CD14-positive monocyte (primary cell): ENCODE measurements at regions not wholly inside any gene's neighbourhood (a gene's known extent, or its start where the extent isn't known, plus 50 kb on each side); places are given as distances from the start of the nearest gene placed in this dataset.
"Not testable (repeated sequence)": the region's sequence is repeated elsewhere in the genome, so short reads cannot be mapped to it uniquely, and the experiment has no call there.

ENCODE experiments used
- DNase-seq, 3 donors: peaks; one replicate each; pipeline ENCODE4 v3.0.0-alpha.2; 2011 to 2022
- H2AFZ ChIP-seq: 2 replicates; pipeline ENCODE4 v1.6.0; 2012; ENCODE audit warnings: mild to moderate bottlenecking, low read depth, low read length, inconsistent platforms; ENCODE audit not compliant: insufficient read depth, poor library complexity, severe bottlenecking
- H3K27ac ChIP-seq, 2 donors: 1 replicate in 1 of 2; 2 replicates in 1 of 2; pipeline ENCODE4 v1.5.1; 2012 to 2013; ENCODE audit warnings: low read length in 2 of 2, control low read depth in 1 of 2, inconsistent platforms in 1 of 2, low read depth in 1 of 2, mild to moderate bottlenecking in 1 of 2
- H3K27me3 ChIP-seq, 2 donors: one replicate each; pipeline versions ENCODE4 v1.6.0 to v1.6.1; 2011 to 2013; ENCODE audit warnings: low read length in 2 of 2; ENCODE audit not compliant: control insufficient read depth in 2 of 2, insufficient read depth in 2 of 2
- H3K36me3 ChIP-seq, 2 donors: replicated peaks in 1 of 2; 1 replicate in 1 of 2; 2 replicates in 1 of 2; pipeline versions ENCODE4 v1.5.1 to v1.6.1; 2012 to 2013; ENCODE audit warnings: low read length in 2 of 2, control low read depth in 1 of 2, inconsistent platforms in 1 of 2, mild to moderate bottlenecking in 1 of 2; ENCODE audit not compliant: insufficient read depth in 2 of 2, control insufficient read depth in 1 of 2
- H3K4me1 ChIP-seq, 2 donors: 1 replicate in 1 of 2; 2 replicates in 1 of 2; pipeline versions ENCODE4 v1.5.1 to v1.6.1; 2012 to 2013; ENCODE audit warnings: low read length in 2 of 2, control low read depth in 1 of 2, inconsistent platforms in 1 of 2, mild to moderate bottlenecking in 1 of 2, moderate library complexity in 1 of 2; ENCODE audit not compliant: insufficient read depth in 2 of 2, control insufficient read depth in 1 of 2
- H3K4me2 ChIP-seq: replicated peaks from 2 replicates; pipeline ENCODE3; 2012; ENCODE audit warnings: low read length, moderate library complexity, mild to moderate bottlenecking; ENCODE audit not compliant: poor library complexity, severe bottlenecking; ENCODE audit errors: extremely low read depth
- H3K4me3 ChIP-seq, 3 experiments: fragments of 200-600 bp in 1 of 3; sonication (generic) in 1 of 3; replicated peaks in 1 of 3; 1 replicate in 2 of 3; 2 replicates in 1 of 3; pipeline ENCODE4 v1.5.1; 2011 to 2013; ENCODE audit warnings: low read length in 3 of 3, mild to moderate bottlenecking in 3 of 3, control low read depth in 2 of 3, low read depth in 2 of 3, inconsistent platforms in 1 of 3, moderate library complexity in 1 of 3
- H3K79me2 ChIP-seq: 2 replicates; pipeline ENCODE4 v1.6.0; 2012; ENCODE audit warnings: mild to moderate bottlenecking, control low read depth, inconsistent platforms, low read length, moderate library complexity; ENCODE audit not compliant: insufficient read depth
- H3K9ac ChIP-seq: 2 replicates; pipeline ENCODE4 v1.6.0; 2017; ENCODE audit warnings: low read length, mild to moderate bottlenecking; ENCODE audit not compliant: insufficient read depth, poor library complexity, severe bottlenecking
- H3K9me3 ChIP-seq, 2 donors: replicated peaks in 1 of 2; 1 replicate in 1 of 2; 2 replicates in 1 of 2; pipeline versions ENCODE4 v1.5.1 to v1.6.1; 2012 to 2013; ENCODE audit warnings: low read length in 2 of 2, control low read depth in 1 of 2; ENCODE audit not compliant: control insufficient read depth in 1 of 2, insufficient read depth in 1 of 2
- H4K20me1 ChIP-seq: 2 replicates; pipeline ENCODE4 v1.6.0; 2012; ENCODE audit warnings: mild to moderate bottlenecking, low read length, control low read depth, moderate library complexity; ENCODE audit not compliant: insufficient read depth
- H3K27ac Mint-ChIP-seq, 7 donors: one replicate each; pipeline ENCODE4 v1.8.0; 2020; ENCODE audit warnings: mild to moderate bottlenecking in 7 of 7, mixed read lengths in 7 of 7, moderate library complexity in 6 of 7, inconsistent platforms in 2 of 7
- H3K27me3 Mint-ChIP-seq, 3 donors: one replicate each; pipeline ENCODE4 v1.8.0; 2021 to 2022; ENCODE audit warnings: low read depth in 3 of 3, mild to moderate bottlenecking in 3 of 3, mixed read lengths in 3 of 3, moderate library complexity in 3 of 3, inconsistent platforms in 1 of 3
- H3K36me3 Mint-ChIP-seq, 2 donors: one replicate each; pipeline ENCODE4 v1.8.0; 2020; ENCODE audit warnings: mixed read lengths in 2 of 2, inconsistent platforms in 1 of 2, mild to moderate bottlenecking in 1 of 2
- H3K4me1 Mint-ChIP-seq: one replicate; pipeline ENCODE4 v1.8.0; 2020; ENCODE audit warnings: mild to moderate bottlenecking, mixed read lengths
- H3K4me3 Mint-ChIP-seq, 2 donors: one replicate each; pipeline ENCODE4 v1.8.0; 2020; ENCODE audit warnings: mild to moderate bottlenecking in 2 of 2, mixed read lengths in 2 of 2, moderate library complexity in 1 of 2
- H3K9me3 Mint-ChIP-seq, 7 donors: one replicate each; pipeline ENCODE4 v1.8.0; 2020 to 2022; ENCODE audit warnings: mixed read lengths in 7 of 7, mild to moderate bottlenecking in 6 of 7, moderate library complexity in 6 of 7, inconsistent platforms in 2 of 7
- CTCF ChIP-seq: fragments of 200-600 bp; IDR thresholded peaks from one replicate; pipeline ENCODE4 v1.8.0; 2022; ENCODE audit warnings: antibody characterized with exemption, mild to moderate bottlenecking
- whole genome bisulfite sequencing: methylation state at CpG from one replicate; pipeline ENCODE4 v1.1.5; 2013; ENCODE audit warnings: missing lambda C conversion rate; ENCODE audit not compliant: insufficient coverage; 5-methylcytosine and 5-hydroxymethylcytosine counted together
- intact Hi-C, 2 donors: fragments of 100-400 bp; cut with micrococcal nuclease; formaldehyde crosslinking; loops; one replicate each; pipeline versions ENCODE4 v1.15.0 to v1.15.1; 2023

GRCh38 chr2:236998758-236999157 lies 86.9 kb upstream of the COPS8 start:
- 96% methylated on average over 4 of the region's 5 CpGs for WGBS
- H3K9me3 ChIP-seq = no peaks in the 10 kb centered on the region
- no peak overlapping the region for H3K4me3 ChIP-seq
- no peaks in the 10 kb centered on the region for H4K20me1 ChIP-seq
- Mint-ChIP-seq H3K4me3 (no peak overlapping the region), H3K4me1 (peaks cover 2% of the 10 kb centered on the region), H3K27ac (peak overlapping the region in 2 of 7 donors; percentile 21 to 54), H3K27me3 (peaks cover 2 to 24% (median 13%) of the 10 kb centered on the region in 3 donors), H3K9me3 (peaks cover 0 to 7% (median 0%) of the 10 kb centered on the region in 7 donors), H3K36me3 (no peaks in the 10 kb centered on the region)
- no peaks in the 10 kb centered on the region for H3K36me3 ChIP-seq
- H2AFZ ChIP-seq = no peak overlapping the region
- DNase-seq = no peak
- no peak for TF ChIP-seq CTCF
- H3K79me2 ChIP-seq = no peaks in the 10 kb centered on the region
- no peak overlapping the region for H3K9ac ChIP-seq
- H3K4me2 ChIP-seq = no peak overlapping the region
- no peaks in the 10 kb centered on the region for H3K4me1 ChIP-seq
- no peak overlapping the region for H3K27ac ChIP-seq
- intact Hi-C loops = no loop called here
- H3K27me3 ChIP-seq = peaks cover 2 to 5% of the 10 kb centered on the region in 2 donors

- Histone ChIP-seq H2AFZ (no peak overlapping the region), H3K36me3 (no peaks in the 10 kb centered on the region), H4K20me1 (no peaks in the 10 kb centered on the region), H3K79me2 (no peaks in the 10 kb centered on the region), H3K9ac (no peak overlapping the region), H3K27me3 (peaks cover 2 to 5% of the 10 kb centered on the region in 2 donors), H3K4me2 (no peak overlapping the region), H3K27ac (no peak overlapping the region), H3K4me3 (no peak overlapping the region), H3K4me1 (no peaks in the 10 kb centered on the region), H3K9me3 (no peaks in the 10 kb centered on the region)
- Mint-ChIP-seq H3K4me1 (peaks cover 7% of the 10 kb centered on the region), H3K27me3 (peaks cover 7 to 21% (median 9%) of the 10 kb centered on the region in 3 donors), H3K4me3 (no peak overlapping the region), H3K27ac (no peak overlapping the region), H3K36me3 (no peaks in the 10 kb centered on the region), H3K9me3 (peaks cover 0 to 9% (median 2%) of the 10 kb centered on the region in 7 donors)
- TF ChIP-seq CTCF = no peak
- no peak for DNase-seq
- intact Hi-C loops = no loop called here
- WGBS = no CpG with 5 or more reads among the region's 3 CpGs
These were observed 85.2 kb upstream of the COPS8 start for GRCh38 chr2:237000481-237000880.

GRCh38 chr2:237005341-237005740 lies 80.3 kb upstream of the COPS8 start:
- H3K27me3 Mint-ChIP-seq = peaks cover 5 to 13% (median 11%) of the 10 kb centered on the region in 3 donors
- H3K4me3 ChIP-seq, H3K36me3 ChIP-seq, H3K4me1 Mint-ChIP-seq, H3K27ac Mint-ChIP-seq, H2AFZ ChIP-seq, H3K4me3 Mint-ChIP-seq, H3K79me2 ChIP-seq, H3K27ac ChIP-seq, intact Hi-C loops, H3K27me3 ChIP-seq, DNase-seq, H4K20me1 ChIP-seq, H3K9ac ChIP-seq, H3K4me1 ChIP-seq, H3K9me3 ChIP-seq, H3K4me2 ChIP-seq, H3K36me3 Mint-ChIP-seq, H3K9me3 Mint-ChIP-seq: not testable (repeated sequence)
- WGBS = 97% methylated on average over 9 of the region's 17 CpGs
